ENCODE measurements at regions not wholly inside any gene's neighbourhood (a gene's known extent, or its start where the extent isn't known, plus 50 kb on each side); places are given as distances from the start of the nearest gene placed in this dataset.

- TF ChIP-seq, protein P1, sequence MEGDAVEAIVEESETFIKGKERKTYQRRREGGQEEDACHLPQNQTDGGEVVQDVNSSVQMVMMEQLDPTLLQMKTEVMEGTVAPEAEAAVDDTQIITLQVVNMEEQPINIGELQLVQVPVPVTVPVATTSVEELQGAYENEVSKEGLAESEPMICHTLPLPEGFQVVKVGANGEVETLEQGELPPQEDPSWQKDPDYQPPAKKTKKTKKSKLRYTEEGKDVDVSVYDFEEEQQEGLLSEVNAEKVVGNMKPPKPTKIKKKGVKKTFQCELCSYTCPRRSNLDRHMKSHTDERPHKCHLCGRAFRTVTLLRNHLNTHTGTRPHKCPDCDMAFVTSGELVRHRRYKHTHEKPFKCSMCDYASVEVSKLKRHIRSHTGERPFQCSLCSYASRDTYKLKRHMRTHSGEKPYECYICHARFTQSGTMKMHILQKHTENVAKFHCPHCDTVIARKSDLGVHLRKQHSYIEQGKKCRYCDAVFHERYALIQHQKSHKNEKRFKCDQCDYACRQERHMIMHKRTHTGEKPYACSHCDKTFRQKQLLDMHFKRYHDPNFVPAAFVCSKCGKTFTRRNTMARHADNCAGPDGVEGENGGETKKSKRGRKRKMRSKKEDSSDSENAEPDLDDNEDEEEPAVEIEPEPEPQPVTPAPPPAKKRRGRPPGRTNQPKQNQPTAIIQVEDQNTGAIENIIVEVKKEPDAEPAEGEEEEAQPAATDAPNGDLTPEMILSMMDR (IDR thresholded peaks at IDR 0.05; ENCODE audit: low read depth, low read length): no peak
- no peak for TF ChIP-seq EZH2phosphoT487 (IDR thresholded peaks at IDR 0.05; ENCODE audit: low read depth)
- H4K20me1 ChIP-seq (ENCODE audit: insufficient read depth, low read length): no peaks in the 10 kb centered on the region
- H3K4me2 ChIP-seq (ENCODE audit: low read length): no peak overlapping the region
- H2AFZ ChIP-seq (ENCODE audit: low read depth, low read length): no peak overlapping the region
- H3K9ac ChIP-seq (ENCODE audit: low read length): no peak overlapping the region
- H3K79me2 ChIP-seq (ENCODE audit: low read length): no peaks in the 10 kb centered on the region
- no peaks in the 10 kb centered on the region for H3K9me3 ChIP-seq (ENCODE audit: insufficient read depth, low read length)
- H3K4me3 ChIP-seq (ENCODE audit: low read length): no peak overlapping the region
- no peak overlapping the region for H3K27ac ChIP-seq (ENCODE audit: low read length)
- H3K27me3 ChIP-seq (ENCODE audit: low read depth, low read length): no peaks in the 10 kb centered on the region
- no peaks in the 10 kb centered on the region for H3K4me1 ChIP-seq (ENCODE audit: low read length)
- H3K36me3 ChIP-seq (replicated peaks; ENCODE audit: low read depth, low read length): no peaks in the 10 kb centered on the region
Measured at GRCh38 chr15:57773051-57773450, 66.5 kb downstream of the POLR2M start.

DNA sequence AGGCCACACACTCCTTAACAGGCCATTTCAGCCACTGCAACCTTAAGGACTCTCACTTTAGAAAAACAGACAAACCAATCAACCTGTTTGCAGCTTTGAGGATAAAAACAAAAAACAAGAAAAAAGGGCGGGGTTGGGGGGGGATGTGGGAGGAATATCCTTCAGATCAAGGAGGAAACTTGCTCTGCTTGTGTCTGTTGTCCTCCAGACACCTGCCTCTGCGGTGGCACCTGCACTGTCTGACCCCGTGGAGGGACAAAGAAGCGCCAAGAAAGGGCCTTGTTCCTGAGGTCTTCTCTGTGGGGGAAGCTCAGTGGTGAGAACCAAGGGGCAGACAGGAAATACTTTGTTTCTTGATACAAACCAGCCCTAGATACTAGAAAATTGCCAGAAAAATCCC lies 70.5 kb downstream of the POLR2M start:
- Histone ChIP-seq H3K79me2 (ENCODE audit: low read length) (no peaks in the 10 kb centered on the region), H2AFZ (ENCODE audit: low read depth, low read length) (no peak overlapping the region), H3K27ac (ENCODE audit: low read length) (no peak overlapping the region), H3K4me1 (ENCODE audit: low read length) (no peaks in the 10 kb centered on the region), H3K9ac (ENCODE audit: low read length) (no peak overlapping the region), H3K36me3 (replicated peaks; ENCODE audit: low read depth, low read length) (no peaks in the 10 kb centered on the region), H3K4me3 (ENCODE audit: low read length) (no peak overlapping the region), H4K20me1 (ENCODE audit: insufficient read depth, low read length) (no peaks in the 10 kb centered on the region), H3K4me2 (ENCODE audit: low read length) (no peak overlapping the region), H3K9me3 (ENCODE audit: insufficient read depth, low read length) (no peaks in the 10 kb centered on the region), H3K27me3 (ENCODE audit: low read depth, low read length) (no peaks in the 10 kb centered on the region)
- TF ChIP-seq, protein P1 (IDR thresholded peaks at IDR 0.05; ENCODE audit: low read depth, low read length): no peak
- TF ChIP-seq EZH2phosphoT487 (IDR thresholded peaks at IDR 0.05; ENCODE audit: low read depth): no peak

GRCh38 chr15:57780471-57780870 lies 74.0 kb downstream of the POLR2M start:
- H3K4me3 ChIP-seq (ENCODE audit: low read length): no peak overlapping the region

GRCh38 chr15:57782731-57783130 lies 76.2 kb downstream of the POLR2M start:
- H3K4me2 ChIP-seq (ENCODE audit: low read length): no peak overlapping the region
- H3K4me3 ChIP-seq (ENCODE audit: low read length): no peak overlapping the region
- no peaks in the 10 kb centered on the region for H3K36me3 ChIP-seq (replicated peaks; ENCODE audit: low read depth, low read length)
- no peaks in the 10 kb centered on the region for H3K79me2 ChIP-seq (ENCODE audit: low read length)
- no peaks in the 10 kb centered on the region for H3K9me3 ChIP-seq (ENCODE audit: insufficient read depth, low read length)
- no peaks in the 10 kb centered on the region for H4K20me1 ChIP-seq (ENCODE audit: insufficient read depth, low read length)
- TF ChIP-seq, protein P1 (IDR thresholded peaks at IDR 0.05; ENCODE audit: low read depth, low read length): no peak
- TF ChIP-seq EZH2phosphoT487 (IDR thresholded peaks at IDR 0.05; ENCODE audit: low read depth): no peak
- no peak overlapping the region for H3K27ac ChIP-seq (ENCODE audit: low read length)
- no peak overlapping the region for H2AFZ ChIP-seq (ENCODE audit: low read depth, low read length)
- no peak overlapping the region for H3K9ac ChIP-seq (ENCODE audit: low read length)
- peaks cover 10% of the 10 kb centered on the region for H3K4me1 ChIP-seq (ENCODE audit: low read length)
- no peaks in the 10 kb centered on the region for H3K27me3 ChIP-seq (ENCODE audit: low read depth, low read length)

More at GRCh38 chr15:57780471-57780870, 74.0 kb downstream of the POLR2M start:
- TF ChIP-seq, protein P1 (IDR thresholded peaks at IDR 0.05; ENCODE audit: low read depth, low read length): no peak
- no peak for TF ChIP-seq EZH2phosphoT487 (IDR thresholded peaks at IDR 0.05; ENCODE audit: low read depth)
- H3K4me1 ChIP-seq (ENCODE audit: low read length): peaks cover under 1% of the 10 kb centered on the region; the same call in 1 of the 2 replicates
- no peak overlapping the region for H3K9ac ChIP-seq (ENCODE audit: low read length)
- H2AFZ ChIP-seq (ENCODE audit: low read depth, low read length): no peak overlapping the region
- H3K36me3 ChIP-seq (replicated peaks; ENCODE audit: low read depth, low read length): no peaks in the 10 kb centered on the region
- H3K27me3 ChIP-seq (ENCODE audit: low read depth, low read length): no peaks in the 10 kb centered on the region
- H3K79me2 ChIP-seq (ENCODE audit: low read length): no peaks in the 10 kb centered on the region
- no peaks in the 10 kb centered on the region for H3K9me3 ChIP-seq (ENCODE audit: insufficient read depth, low read length)
- H3K4me2 ChIP-seq (ENCODE audit: low read length): no peak overlapping the region
- H3K27ac ChIP-seq (ENCODE audit: low read length): no peak overlapping the region
- no peaks in the 10 kb centered on the region for H4K20me1 ChIP-seq (ENCODE audit: insufficient read depth, low read length)
